Mesothelial cell of epicardium (in vitro differentiated cells): ENCODE measurements at regions not wholly inside any gene's neighbourhood (a gene's known extent, or its start where the extent isn't known, plus 50 kb on each side); places are given as distances from the start of the nearest gene placed in this dataset.

Experiments
- DNase-seq, 2 experiments: peaks; one replicate each; pipeline ENCODE4 v3.0.0; 2021; ENCODE audit warnings: low spot score in 2 of 2; ENCODE audit not compliant: unreplicated experiment in 2 of 2
- H3K27ac Mint-ChIP-seq: 2 replicates; pipeline ENCODE4 v1.8.0; 2021; ENCODE audit warnings: mixed read lengths
- H3K27me3 Mint-ChIP-seq: 2 replicates; pipeline ENCODE4 v1.8.0; 2021; ENCODE audit warnings: low read depth, mixed read lengths
- H3K36me3 Mint-ChIP-seq: 2 replicates; pipeline ENCODE4 v1.8.0; 2021; ENCODE audit warnings: mixed read lengths
- H3K4me1 Mint-ChIP-seq: 2 replicates; pipeline ENCODE4 v1.8.0; 2021; ENCODE audit warnings: mixed read lengths
- H3K4me3 Mint-ChIP-seq: 2 replicates; pipeline ENCODE4 v1.8.0; 2021; ENCODE audit warnings: mild to moderate bottlenecking, moderate library complexity, mixed read lengths
- H3K9me3 Mint-ChIP-seq: 2 replicates; pipeline ENCODE4 v1.8.0; 2021; ENCODE audit warnings: mixed read lengths
- CTCF ChIP-seq: fragments of 200-600 bp; sonication (generic); IDR thresholded peaks from one replicate; pipeline ENCODE4 v1.5.0; 2021; ENCODE audit warnings: antibody characterized with exemption; ENCODE audit not compliant: unreplicated experiment

DNA sequence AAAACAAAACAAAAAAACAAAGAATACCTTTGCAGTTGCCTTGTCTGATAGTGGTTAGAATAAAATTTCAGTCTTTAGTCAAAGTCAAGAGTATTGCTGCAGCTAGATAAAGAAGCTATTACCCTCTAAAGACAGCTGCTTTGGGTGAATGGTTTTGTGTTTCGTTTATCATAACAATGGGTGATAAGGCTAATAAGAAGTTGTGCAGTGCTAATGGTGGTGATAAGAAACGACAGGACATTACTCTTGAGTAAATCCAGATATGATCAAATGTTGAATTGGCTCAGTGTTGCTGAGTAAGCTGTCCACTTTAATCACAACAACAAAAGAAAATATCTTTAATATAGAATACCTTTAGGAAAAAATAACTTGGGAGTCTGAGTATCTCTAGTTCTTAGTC is 1825.3 kb downstream of the SLITRK5 start:
- Mint-ChIP-seq H3K9me3 (peaks cover 13% of the 10 kb centered on the region), H3K4me1 (no peaks in the 10 kb centered on the region), H3K36me3 (no peaks in the 10 kb centered on the region), H3K27ac (no peak overlapping the region), H3K4me3 (no peak overlapping the region), H3K27me3 (no peaks in the 10 kb centered on the region)
- no peak for TF ChIP-seq CTCF
- no peak for DNase-seq

DNA sequence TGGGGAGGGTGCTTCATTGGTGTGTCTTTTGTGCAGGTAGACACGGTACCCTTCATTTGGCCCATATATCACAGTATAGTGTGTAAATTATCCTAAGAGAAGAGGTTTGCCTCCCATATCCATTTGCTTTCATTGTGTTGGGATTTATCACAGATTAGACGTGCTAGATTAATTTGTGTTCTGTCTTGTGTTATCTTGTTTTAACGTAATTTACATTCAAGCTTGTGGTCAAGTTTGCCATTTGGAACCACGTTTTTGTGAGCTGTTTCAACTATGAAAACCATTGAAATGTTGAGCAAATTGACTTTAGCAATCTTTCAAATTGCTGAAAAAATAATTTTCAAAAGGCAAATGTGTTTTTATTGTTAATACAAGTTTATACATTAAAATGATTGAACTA is 1826.5 kb downstream of the SLITRK5 start:
- Mint-ChIP-seq H3K4me3 (no peak overlapping the region), H3K27me3 (no peaks in the 10 kb centered on the region)
- no peak for TF ChIP-seq CTCF

GRCh38 chr13:89502286-89502685 is 1831.1 kb downstream of the SLITRK5 start:
- no peaks in the 10 kb centered on the region for H3K4me1 Mint-ChIP-seq
- no peak overlapping the region for H3K27ac Mint-ChIP-seq
- TF ChIP-seq CTCF: no peak
- no peak for DNase-seq
- H3K36me3 Mint-ChIP-seq: no peaks in the 10 kb centered on the region
- no peak overlapping the region for H3K4me3 Mint-ChIP-seq
- no peaks in the 10 kb centered on the region for H3K27me3 Mint-ChIP-seq
- no peaks in the 10 kb centered on the region for H3K9me3 Mint-ChIP-seq

More for the DNA sequence above, 1826.5 kb downstream of the SLITRK5 start:
- Mint-ChIP-seq H3K36me3 (no peaks in the 10 kb centered on the region), H3K27ac (no peak overlapping the region), H3K9me3 (peaks cover 8% of the 10 kb centered on the region), H3K4me1 (no peaks in the 10 kb centered on the region)
- DNase-seq: no peak

DNA sequence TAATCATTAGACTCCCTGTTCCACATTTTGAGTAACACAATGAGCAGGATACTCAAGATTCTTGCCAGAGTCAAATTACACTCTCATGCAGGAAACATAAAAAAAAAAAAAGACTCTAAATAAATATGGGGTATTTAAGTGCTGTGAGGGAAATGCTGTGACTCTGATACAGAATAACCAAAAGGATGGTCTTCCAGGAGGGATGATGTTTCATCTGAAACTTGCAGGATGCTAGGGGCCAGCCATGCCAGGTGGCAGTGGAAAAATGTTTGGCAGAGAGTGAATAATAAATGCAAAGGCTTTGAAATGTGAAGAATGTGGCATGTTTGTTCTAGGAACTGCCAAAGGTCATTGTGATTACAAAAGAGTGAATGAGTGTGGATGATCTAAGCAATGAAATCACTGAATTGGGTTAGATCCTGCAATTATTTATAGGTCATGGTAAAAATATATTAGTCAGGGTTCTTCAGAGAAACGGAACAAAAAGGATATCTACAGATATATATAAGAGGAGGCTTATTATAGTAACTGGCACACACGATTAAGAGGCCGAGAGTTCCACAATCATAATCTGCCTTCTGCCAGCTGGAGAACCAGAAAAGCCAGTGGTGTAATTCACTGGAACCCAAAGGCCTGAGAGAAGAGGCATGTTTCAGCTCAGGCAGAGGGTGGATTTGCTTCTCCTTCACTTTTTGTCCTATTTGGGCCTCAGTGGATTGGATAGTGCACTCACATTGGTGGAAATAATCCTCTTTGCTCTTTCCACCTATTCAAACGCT is 1832.8 kb upstream of the MIR17HG start:
- no peak overlapping the region for H3K4me3 Mint-ChIP-seq

DNA sequence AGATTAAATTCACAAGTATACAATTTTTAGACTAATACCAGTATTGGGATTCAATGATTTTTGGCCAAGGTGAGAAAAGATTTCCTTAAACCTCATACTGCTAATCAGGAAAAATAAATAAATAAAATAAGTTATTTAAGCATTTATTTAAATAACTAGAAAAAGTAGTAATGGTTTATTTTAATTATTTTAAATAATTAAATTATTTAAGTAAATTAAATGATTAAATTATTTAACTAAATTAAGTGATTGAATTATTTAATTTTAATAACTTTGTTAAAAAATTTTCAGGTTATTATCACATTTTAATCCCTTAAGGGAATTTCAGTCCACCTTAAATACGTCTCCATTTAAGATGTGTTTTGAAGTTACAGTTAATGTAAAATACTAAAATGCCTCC is 1831.5 kb upstream of the MIR17HG start:
- Mint-ChIP-seq H3K27ac (no peak overlapping the region), H3K9me3 (peaks cover 31% of the 10 kb centered on the region), H3K27me3 (no peaks in the 10 kb centered on the region), H3K4me3 (no peak overlapping the region), H3K36me3 (peaks cover 2% of the 10 kb centered on the region), H3K4me1 (peaks cover 13% of the 10 kb centered on the region)
- no peak for DNase-seq
- no peak for TF ChIP-seq CTCF

More for the DNA sequence above, 1832.8 kb upstream of the MIR17HG start:
- DNase-seq: no peak
- Mint-ChIP-seq H3K27me3 (no peaks in the 10 kb centered on the region), H3K4me1 (peaks cover 13% of the 10 kb centered on the region), H3K36me3 (peaks cover 2% of the 10 kb centered on the region), H3K27ac (peak overlapping the region; percentile 51), H3K9me3 (peaks cover 29% of the 10 kb centered on the region)
- no peak for TF ChIP-seq CTCF
